ENCODE measurements at regions not wholly inside any gene's neighbourhood (a gene's known extent, or its start where the extent isn't known, plus 50 kb on each side); places are given as distances from the start of the nearest gene placed in this dataset.

DNA sequence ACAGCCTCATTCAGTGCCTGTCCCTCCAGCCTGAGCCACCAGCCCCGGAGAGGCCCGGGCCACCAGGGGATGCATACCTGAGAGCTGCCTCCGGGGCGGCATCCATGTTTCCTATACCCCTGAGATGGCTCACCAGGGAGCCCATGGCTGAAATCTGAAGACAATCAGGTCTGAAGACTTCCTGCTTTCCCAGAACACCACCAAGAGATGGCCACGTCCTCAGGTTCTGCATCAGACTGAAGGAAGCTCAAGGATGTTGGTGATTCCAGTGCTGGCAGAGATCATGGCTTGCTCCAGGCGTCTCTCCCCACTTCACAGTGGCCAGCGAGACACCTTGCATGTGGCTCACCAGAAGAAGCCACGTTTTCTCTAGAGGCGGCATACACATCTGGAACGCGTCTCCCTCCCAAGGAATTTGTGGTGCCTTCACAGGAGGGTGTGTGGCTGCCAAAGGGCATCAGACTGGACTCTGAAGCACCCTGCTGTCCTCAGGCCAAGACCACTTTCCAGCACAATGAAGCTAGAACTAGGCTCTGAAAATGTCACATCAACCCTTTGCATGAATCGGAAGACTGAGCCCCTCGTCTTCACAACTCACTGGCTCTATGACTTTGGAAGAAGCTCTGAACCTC lies 170.7 kb upstream of the IRF2BP2 start:
- TF ChIP-seq ZNF677 (tag by site-specific recombination; IDR thresholded peaks at IDR 0.05) (no peak), SCRT2 (tag by site-specific recombination; IDR thresholded peaks at IDR 0.05) (no peak), ZNF112 (tag by site-specific recombination; IDR thresholded peaks at IDR 0.05) (0 out of 2 replicates have a peak, but pooled peaks have one; percentile 46), ZNF175 (tag by site-specific recombination; IDR thresholded peaks at IDR 0.05) (no peak), ZBTB26 (tag by site-specific recombination; optimal IDR thresholded peaks at IDR 0.05) (no peak), ZNF133 (tag by site-specific recombination; IDR thresholded peaks at IDR 0.05) (no peak), ZNF473 (tag by site-specific recombination; IDR thresholded peaks at IDR 0.05) (no peak), ZSCAN30 (tag by site-specific recombination; IDR thresholded peaks at IDR 0.05) (no peak), ZIC2 (tag by site-specific recombination; IDR thresholded peaks at IDR 0.05) (peak; percentile 9; the same call in 1 of the 2 replicates), SALL2 (tag by site-specific recombination; IDR thresholded peaks at IDR 0.05; ENCODE audit: borderline replicate concordance) (0 out of 2 replicates have a peak, but pooled peaks have one; percentile 23), SP2 (tag by site-specific recombination; IDR thresholded peaks at IDR 0.05) (no peak), ZNF843 (tag by site-specific recombination; IDR thresholded peaks at IDR 0.05) (no peak)
- TF ChIP-seq, protein P1, sequence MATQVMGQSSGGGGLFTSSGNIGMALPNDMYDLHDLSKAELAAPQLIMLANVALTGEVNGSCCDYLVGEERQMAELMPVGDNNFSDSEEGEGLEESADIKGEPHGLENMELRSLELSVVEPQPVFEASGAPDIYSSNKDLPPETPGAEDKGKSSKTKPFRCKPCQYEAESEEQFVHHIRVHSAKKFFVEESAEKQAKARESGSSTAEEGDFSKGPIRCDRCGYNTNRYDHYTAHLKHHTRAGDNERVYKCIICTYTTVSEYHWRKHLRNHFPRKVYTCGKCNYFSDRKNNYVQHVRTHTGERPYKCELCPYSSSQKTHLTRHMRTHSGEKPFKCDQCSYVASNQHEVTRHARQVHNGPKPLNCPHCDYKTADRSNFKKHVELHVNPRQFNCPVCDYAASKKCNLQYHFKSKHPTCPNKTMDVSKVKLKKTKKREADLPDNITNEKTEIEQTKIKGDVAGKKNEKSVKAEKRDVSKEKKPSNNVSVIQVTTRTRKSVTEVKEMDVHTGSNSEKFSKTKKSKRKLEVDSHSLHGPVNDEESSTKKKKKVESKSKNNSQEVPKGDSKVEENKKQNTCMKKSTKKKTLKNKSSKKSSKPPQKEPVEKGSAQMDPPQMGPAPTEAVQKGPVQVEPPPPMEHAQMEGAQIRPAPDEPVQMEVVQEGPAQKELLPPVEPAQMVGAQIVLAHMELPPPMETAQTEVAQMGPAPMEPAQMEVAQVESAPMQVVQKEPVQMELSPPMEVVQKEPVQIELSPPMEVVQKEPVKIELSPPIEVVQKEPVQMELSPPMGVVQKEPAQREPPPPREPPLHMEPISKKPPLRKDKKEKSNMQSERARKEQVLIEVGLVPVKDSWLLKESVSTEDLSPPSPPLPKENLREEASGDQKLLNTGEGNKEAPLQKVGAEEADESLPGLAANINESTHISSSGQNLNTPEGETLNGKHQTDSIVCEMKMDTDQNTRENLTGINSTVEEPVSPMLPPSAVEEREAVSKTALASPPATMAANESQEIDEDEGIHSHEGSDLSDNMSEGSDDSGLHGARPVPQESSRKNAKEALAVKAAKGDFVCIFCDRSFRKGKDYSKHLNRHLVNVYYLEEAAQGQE (tag by site-specific recombination; IDR thresholded peaks at IDR 0.05) = no peak
- TF ChIP-seq, protein P2, sequence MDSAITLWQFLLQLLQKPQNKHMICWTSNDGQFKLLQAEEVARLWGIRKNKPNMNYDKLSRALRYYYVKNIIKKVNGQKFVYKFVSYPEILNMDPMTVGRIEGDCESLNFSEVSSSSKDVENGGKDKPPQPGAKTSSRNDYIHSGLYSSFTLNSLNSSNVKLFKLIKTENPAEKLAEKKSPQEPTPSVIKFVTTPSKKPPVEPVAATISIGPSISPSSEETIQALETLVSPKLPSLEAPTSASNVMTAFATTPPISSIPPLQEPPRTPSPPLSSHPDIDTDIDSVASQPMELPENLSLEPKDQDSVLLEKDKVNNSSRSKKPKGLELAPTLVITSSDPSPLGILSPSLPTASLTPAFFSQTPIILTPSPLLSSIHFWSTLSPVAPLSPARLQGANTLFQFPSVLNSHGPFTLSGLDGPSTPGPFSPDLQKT (IDR thresholded peaks at IDR 0.05; ENCODE audit: borderline replicate concordance, low read depth, low read length) = no peak
- Histone ChIP-seq H3K36me3 (ENCODE audit: control insufficient read depth in 2 of 2, insufficient read depth in 1 of 2, low read length in 2 of 2) (no peaks in the 10 kb centered on the region), H3K4me3 (ENCODE audit: low read depth, low read length) (no peak overlapping the region), H3K4me1 (ENCODE audit: control insufficient read depth, insufficient read depth, low read length) (no peaks in the 10 kb centered on the region), H3K27ac (ENCODE audit: extremely low read depth, low read depth, low read length) (no peak overlapping the region), H3K9me3 (ENCODE audit: control insufficient read depth, insufficient read depth, low read depth, low read length) (no peaks in the 10 kb centered on the region)
- ChIA-PET POLR2A (no interaction called here), CTCF (interaction anchor here (0.7 to 2.2 kb wide), 2 partner anchors 9 to 134 kb away, joined by 3 to 6 read pairs; no protein-coding TSS in a partner anchor)

GRCh38 chr1:234780112-234780511 lies 170.1 kb upstream of the IRF2BP2 start:
- ChIA-PET POLR2A (no interaction called here), CTCF (interaction anchor here (0.8 to 2.2 kb wide), 2 partner anchors 9 to 34 kb away, joined by 3 to 6 read pairs; no protein-coding TSS in a partner anchor)
- H3K36me3 ChIP-seq (ENCODE audit: control insufficient read depth in 2 of 2, insufficient read depth in 1 of 2, low read length in 2 of 2) = no peaks in the 10 kb centered on the region

More at GRCh38 chr1:234780112-234780511, 170.1 kb upstream of the IRF2BP2 start:
- H3K4me3 ChIP-seq (ENCODE audit: low read depth, low read length) = no peak overlapping the region
- no peak overlapping the region for H3K27ac ChIP-seq (ENCODE audit: extremely low read depth, low read depth, low read length)
- H3K9me3 ChIP-seq (ENCODE audit: control insufficient read depth, insufficient read depth, low read depth, low read length) = no peaks in the 10 kb centered on the region
- no peaks in the 10 kb centered on the region for H3K4me1 ChIP-seq (ENCODE audit: control insufficient read depth, insufficient read depth, low read length)
- no peak for TF ChIP-seq ZBTB7A (tag by site-specific recombination; IDR thresholded peaks at IDR 0.05; ENCODE audit: low read depth)
- no peak for TF ChIP-seq EGR2 (tag by site-specific recombination; IDR thresholded peaks at IDR 0.05; ENCODE audit: low read depth)
- no peak for TF ChIP-seq GLI2 (tag by site-specific recombination; IDR thresholded peaks at IDR 0.05; ENCODE audit: borderline replicate concordance, low read depth)
- no peak for TF ChIP-seq AEBP2 (tag by site-specific recombination; IDR thresholded peaks at IDR 0.05; ENCODE audit: borderline replicate concordance)
- no peak for TF ChIP-seq ZBTB20 (tag by site-specific recombination; IDR thresholded peaks at IDR 0.05)
- no peak for TF ChIP-seq HOXC10 (CRISPR knock-in tag; IDR thresholded peaks at IDR 0.05)

Measured in HEK293 (cell line).